HG02623 (cell line): ENCODE measurements at regions not wholly inside any gene's neighbourhood (a gene's known extent, or its start where the extent isn't known, plus 50 kb on each side); places are given as distances from the start of the nearest gene placed in this dataset.

Experiments used
- ATAC-seq: cut with Tn5 transposase; IDR thresholded peaks from one replicate; pipeline ENCODE4 v1.9.1; 2021; ENCODE audit warnings: moderate library complexity; ENCODE audit not compliant: unreplicated experiment

DNA sequence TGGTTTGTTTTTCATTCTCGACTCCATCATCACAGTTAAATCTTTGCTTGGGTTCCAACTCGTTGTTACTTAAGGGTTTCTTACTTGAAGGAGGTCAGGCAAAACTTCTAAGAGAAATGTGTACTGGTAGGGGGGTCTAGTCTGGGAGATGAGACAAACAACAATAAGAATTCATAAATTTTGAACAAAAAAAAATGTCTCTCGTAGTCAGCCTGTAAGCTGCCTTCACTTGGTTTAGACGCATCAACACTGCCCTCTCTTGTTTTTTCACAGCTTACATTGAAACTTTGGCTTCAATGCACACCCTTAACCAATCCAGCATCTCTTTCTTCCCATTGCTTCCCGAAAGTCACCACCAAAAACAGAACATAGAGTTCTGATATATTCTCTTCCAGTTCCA, 576.4 kb upstream of the PIK3C3 start:
- ATAC-seq, result no peak

DNA sequence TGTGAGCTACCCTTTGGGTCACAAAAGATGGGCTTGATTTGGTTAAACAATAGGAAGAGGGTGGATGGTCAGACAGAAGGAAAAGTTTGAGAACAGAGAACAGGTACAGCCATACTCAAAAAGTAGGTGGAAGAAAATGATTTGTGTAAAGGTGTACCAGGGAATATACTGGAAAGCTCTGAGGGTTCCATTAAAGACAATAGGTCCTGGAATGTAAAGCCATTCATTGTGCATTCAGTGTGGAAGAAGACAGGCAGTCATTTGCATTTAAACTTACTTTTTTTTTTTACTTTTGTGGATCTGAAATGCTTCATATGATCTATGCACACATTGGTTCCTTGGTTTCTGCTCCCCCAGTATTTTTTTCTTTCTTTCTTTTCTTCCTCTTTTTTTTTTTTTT, 581.4 kb upstream of the PIK3C3 start:
- ATAC-seq, result no peak

- ATAC-seq, result no peak
Observed at GRCh38 chr18:41372046-41372665, 582.9 kb upstream of the PIK3C3 start.

DNA sequence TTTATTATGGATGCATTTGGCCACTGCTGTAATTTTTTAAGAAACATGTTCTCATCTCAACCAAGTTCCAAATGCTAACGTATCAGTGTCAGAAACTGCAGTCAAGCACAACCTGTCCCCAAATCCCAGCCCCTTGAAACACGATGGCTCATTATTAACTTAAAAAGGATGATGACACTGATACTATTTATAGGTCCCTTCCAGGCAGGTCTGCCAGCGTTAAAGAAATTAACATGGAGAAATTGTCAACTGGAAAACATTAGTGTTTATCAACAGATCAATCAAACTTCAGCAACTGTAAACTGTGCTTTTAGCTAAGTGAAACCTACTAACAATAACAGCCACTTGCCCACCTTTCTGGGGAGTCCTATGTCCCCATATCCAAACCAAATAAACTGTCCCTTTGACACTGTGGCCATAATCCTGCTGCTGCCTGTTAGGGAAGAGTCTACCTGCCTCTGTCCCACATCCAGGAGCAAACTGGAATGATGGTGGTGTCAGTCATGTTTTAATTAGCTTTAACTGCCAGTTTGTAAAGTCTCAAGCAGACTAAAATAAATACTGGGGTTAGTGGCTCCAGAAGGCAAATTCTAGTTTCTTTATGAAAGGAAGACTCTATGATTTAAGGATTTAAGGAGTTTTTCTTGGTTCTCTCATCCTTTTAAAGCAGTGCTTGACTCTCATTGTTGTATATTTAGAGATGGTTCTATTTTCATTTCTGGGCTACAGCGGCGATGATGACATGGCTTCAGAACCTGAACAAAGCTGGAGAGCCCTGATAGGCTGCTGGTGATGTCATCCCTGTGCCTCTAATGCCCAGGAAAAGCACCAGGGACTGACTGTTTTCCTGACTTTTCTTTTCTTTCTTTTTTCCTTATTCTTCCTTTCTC, 583.6 kb upstream of the PIK3C3 start:
- ATAC-seq, result no peak

DNA sequence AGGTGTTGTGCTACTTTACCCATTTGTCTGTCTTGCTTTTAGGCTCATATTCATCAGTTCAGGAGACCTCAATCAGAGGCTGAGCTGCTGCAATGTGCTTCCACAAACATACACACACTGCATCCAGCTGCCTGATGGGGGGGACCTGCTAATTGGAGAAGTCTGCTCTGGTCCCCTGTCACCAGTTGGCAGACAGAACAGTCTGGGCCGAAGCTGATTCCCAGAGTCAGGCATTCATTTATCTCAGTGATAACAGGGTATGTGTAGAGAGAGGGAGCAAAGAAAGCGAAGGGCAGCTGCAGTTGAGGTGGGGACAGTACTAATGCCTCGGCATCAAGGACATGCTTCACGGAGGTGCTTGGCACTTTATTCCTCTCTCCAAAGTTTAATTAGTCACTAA, 584.3 kb upstream of the PIK3C3 start:
- ATAC-seq, result no peak

DNA sequence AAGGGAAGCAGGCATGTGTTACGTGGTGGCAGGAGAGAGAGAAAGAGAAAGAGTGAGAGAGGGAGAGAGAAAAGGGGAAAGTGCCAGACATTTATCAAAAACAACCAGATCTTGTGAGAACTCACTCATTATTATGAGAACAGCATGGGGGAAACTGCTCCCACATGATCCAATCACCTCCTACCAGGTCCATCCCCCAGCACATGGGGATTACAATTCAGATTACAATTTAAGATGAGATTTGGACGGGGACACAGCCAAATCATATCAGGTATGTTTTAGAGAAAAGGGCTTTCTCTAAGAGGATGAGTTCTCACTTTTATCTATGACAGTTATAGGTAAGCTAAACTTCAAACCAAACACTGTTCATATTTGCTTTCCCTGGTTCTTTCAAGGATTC, 597.3 kb upstream of the PIK3C3 start:
- ATAC-seq, result no peak

GRCh38 chr18:41353777-41354528, 601.1 kb upstream of the PIK3C3 start:
- no peak for ATAC-seq

- ATAC-seq, result no peak
Observed at GRCh38 chr18:41351430-41351829, 603.6 kb upstream of the PIK3C3 start.

DNA sequence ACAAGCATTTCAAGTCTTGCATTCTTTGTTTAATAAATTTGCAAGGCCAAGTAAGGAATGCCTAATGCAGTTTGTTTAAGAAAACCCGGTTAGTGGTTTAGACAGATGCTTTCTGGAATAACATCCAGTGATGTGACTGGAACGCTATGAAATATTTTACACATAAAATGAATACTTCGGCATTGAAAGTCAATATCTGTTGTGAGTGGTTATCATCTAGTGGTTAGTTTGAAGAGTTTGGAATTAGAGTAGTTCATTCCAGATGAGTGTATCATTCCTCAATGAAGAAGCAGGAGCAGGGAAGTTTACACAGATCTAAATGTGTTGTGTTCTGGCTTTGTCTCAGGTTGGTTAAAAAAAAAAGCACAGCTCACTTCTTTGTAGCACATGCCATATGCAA, 608.0 kb upstream of the PIK3C3 start:
- no peak for ATAC-seq

DNA sequence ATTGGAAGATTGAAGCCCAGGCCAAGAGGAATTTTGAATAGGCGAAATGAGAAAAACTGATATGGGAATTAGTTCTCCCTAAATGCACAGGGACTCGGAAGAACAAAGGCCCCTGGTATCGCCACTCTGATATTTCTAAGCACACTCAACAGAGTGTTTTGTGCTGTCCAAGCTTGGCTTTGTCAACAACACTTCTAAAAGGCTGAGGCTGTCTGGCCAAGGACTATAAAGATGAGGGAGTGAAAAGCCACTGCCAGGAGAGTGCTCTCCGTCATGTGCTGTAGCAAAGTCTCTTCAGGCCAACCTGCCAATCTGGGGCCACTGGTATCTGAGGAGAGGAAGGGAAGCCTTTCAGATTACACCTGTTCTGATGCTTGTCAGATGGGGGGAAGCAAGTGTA, 611.2 kb upstream of the PIK3C3 start:
- ATAC-seq, result no peak

DNA sequence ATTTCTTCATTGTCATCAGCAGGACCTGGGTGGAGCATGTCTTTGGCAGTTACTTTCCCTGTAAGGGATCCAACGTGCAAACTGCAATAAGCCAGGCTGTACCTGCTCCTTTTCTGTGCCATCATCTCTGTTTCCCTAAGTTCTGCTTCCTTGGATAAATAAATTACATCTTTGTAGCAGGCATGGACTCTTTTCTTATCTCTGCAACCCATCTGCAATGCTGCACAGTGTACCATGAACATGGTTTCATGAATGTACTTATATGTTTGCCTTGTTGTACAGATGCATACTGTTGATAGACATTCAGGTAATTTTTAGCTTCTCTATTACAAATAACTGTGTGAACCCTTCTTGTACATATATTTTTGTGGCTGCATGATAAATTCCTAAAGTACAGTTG, 616.7 kb upstream of the PIK3C3 start:
- ATAC-seq, result no peak

GRCh38 chr18:41331661-41332060, 623.4 kb upstream of the PIK3C3 start:
- no peak for ATAC-seq

- no peak for ATAC-seq
Observed at GRCh38 chr18:41326311-41326710, 628.7 kb upstream of the PIK3C3 start.

DNA sequence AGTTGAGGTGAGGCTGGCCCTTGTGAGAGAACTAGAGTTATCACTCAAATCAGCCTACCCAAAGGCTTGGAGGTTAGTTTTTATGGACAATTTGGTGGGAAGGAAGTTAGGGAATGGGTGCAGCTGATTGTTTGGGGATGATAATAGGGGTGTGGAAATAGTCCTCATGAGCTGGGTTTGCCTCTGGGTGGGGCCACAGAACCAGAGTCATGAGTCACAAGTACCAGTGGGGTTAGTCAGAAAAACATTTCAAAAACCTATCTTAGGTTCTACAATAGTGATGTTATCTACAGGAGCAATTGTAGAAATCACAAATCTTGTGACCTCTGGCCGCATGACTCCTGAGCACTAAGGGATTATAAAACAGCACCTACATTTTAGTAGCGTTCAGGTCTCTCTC, 630.1 kb upstream of the PIK3C3 start:
- no peak for ATAC-seq

DNA sequence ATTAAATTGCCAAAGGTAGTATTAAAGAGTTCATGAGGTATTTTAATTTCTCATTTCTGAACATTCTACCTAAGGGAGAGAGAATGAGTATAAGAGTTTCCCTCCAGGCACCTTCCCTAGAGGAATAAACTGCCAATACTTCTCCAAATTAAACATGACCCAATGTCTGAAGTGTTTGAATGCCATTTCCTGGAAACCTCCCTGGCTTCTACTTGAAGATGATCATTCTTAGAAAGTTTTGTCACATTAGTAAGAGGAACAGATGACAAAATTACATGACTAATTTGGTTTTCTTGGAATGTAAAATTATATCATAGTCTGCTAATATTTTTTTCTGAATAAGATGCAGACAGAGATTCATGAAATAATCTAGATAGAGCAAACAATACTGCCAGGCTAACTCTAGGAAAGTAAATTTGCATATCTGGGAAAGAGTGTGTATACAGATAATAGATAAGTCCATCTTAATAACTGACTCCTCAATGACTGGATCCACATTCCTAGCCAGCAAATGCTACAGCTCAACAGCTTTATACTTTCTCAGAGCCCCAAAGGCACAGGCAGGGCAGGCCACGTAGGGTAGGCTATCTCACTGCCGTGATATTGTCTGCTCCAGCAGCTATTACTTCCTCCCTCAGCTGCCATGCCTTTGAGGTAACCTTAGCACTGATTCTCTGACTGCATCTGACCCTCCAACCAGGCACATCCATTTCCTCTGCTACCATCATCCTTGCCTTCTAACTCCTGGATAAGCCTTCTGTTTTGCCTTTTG, 630.8 kb upstream of the PIK3C3 start:
- ATAC-seq, result no peak

GRCh38 chr18:41323044-41323443, 632.0 kb upstream of the PIK3C3 start:
- no peak for ATAC-seq

GRCh38 chr18:41320100-41320499, 634.9 kb upstream of the PIK3C3 start:
- ATAC-seq, result no peak

DNA sequence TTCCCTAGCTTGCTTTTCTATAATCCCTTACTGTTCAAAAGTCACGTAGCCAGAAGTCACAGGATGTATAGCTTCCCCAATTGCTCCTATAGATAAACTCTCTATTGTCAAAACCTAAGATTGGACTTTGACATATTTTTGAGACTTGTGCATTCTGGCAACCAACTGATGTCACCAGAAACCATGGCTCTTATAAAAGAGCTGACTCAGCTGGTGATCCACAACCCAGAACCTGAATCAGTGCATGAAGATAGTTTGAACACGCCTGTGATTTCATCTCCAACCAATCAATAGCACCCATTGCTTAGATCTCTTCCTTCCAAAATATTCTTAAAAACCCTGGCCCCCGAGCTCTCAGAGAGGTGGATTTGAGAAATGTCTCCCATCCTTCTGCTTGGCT, 639.9 kb upstream of the PIK3C3 start:
- no peak for ATAC-seq

DNA sequence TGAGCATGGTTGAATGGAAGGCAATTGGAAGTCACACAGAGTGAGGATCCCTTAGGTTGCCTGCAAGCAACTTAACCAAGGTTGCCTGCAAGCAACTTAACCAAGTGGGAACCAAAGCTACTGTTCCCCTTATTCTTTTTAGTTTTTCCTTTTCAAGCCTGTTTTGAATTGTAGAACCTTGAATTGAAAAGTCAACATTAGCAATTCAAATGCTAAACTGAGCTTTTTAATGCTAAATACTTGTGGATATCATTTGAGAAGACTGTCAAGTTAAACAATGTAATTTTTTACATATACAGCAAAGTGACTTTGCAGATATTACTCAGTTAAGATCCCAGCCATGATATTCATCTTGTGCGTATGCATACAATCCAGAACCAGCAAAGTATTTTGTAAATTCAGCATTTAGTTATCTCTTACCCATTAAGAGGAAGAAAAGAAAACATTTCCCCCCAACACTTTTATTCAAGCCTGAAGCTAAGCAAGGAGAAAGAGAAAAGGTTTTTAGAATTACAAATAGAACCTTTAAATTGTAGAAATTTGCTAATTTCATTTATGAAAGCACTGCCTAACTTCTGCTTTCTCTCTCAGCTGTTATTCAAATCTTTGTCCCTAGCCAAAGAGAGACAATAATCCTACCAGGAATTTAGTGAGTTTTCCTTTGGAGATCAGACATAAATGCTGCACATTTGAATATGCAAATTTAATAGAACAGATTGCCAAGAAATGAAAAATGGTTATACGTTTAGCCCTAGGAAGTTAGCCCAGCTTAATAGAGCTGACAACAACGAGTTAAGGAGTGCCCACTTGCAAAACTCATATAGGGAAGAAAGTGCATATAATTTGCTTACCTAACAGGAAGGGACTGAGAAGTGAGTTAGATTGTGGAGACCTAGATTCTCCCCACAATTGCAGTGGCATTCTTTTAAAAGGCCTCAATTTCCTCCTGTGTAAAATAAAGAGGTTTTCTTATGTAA, 643.2 kb upstream of the PIK3C3 start:
- ATAC-seq, result no peak

DNA sequence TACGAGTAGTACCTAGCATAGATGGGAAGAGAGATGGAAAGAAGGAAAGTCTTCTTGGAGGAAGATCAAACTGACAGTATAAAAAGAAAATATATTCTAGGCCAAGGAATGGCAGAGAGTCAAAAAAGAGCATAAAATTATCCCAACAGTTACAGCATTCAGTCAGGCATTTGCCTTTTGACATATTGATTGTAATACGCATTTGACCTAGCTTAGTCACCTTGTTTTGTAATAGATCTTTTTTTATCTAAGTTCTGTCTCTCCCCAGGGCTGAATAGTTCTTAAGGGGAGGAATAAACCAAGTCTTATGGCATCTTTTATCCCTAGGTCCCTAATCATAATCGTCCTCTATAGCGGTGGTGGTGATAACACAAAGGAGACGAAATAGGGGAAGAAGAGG, 657.3 kb upstream of the PIK3C3 start:
- ATAC-seq, result no peak
